ENCODE measurements at regions not wholly inside any gene's neighbourhood (a gene's known extent, or its start where the extent isn't known, plus 50 kb on each side); places are given as distances from the start of the nearest gene placed in this dataset.

- Histone ChIP-seq H3K9me3 (no peaks in the 10 kb centered on the region), H3K4me1 (no peaks in the 10 kb centered on the region), H3K4me3 (no peak overlapping the region), H3K27ac (replicated peaks in 1 of 4) (no peak overlapping the region), H3K27me3 (no peaks in the 10 kb centered on the region), H3K36me3 (no peaks in the 10 kb centered on the region)
- TF ChIP-seq POLR2AphosphoS5 (IDR thresholded peaks at IDR 0.05), result no peak
- no peak for TF ChIP-seq POLR2A (IDR thresholded peaks at IDR 0.05; ENCODE audit: low read depth)
- TF ChIP-seq EP300 (IDR thresholded peaks at IDR 0.05), result no peak
- no peak for TF ChIP-seq CTCF (IDR thresholded peaks at IDR 0.05)
- DNase-seq (ENCODE audit: extremely low spot score), result peak; percentile 70
- WGBS, result 50% methylated on average over 6 of the region's 6 CpGs
- intact Hi-C loops (cut with DNase I), result no loop called here
Measured at GRCh38 chr18:5746844-5747243, 148.5 kb downstream of the TMEM200C start.

GRCh38 chr18:5744659-5745058 lies 150.7 kb downstream of the TMEM200C start:
- no peaks in the 10 kb centered on the region for H3K27me3 ChIP-seq
- peak; percentile 72 for DNase-seq (ENCODE audit: extremely low spot score)
- no peaks in the 10 kb centered on the region for H3K4me1 ChIP-seq
- 70% methylated on average over 3 of the region's 3 CpGs for WGBS
- no peak overlapping the region for H3K4me3 ChIP-seq
- no peaks in the 10 kb centered on the region for H3K36me3 ChIP-seq
- no peaks in the 10 kb centered on the region for H3K9me3 ChIP-seq
- no peak overlapping the region for H3K27ac ChIP-seq (replicated peaks in 1 of 4)
- TF ChIP-seq POLR2A (IDR thresholded peaks at IDR 0.05; ENCODE audit: low read depth) (no peak), CTCF (IDR thresholded peaks at IDR 0.05) (no peak), POLR2AphosphoS5 (IDR thresholded peaks at IDR 0.05) (no peak), EP300 (IDR thresholded peaks at IDR 0.05) (no peak)
- intact Hi-C loops (cut with DNase I), result no loop called here

GRCh38 chr18:5738526-5738925 lies 156.8 kb downstream of the TMEM200C start:
- TF ChIP-seq EP300 (IDR thresholded peaks at IDR 0.05) (no peak), POLR2A (IDR thresholded peaks at IDR 0.05; ENCODE audit: low read depth) (no peak), CTCF (IDR thresholded peaks at IDR 0.05) (no peak), POLR2AphosphoS5 (IDR thresholded peaks at IDR 0.05) (no peak)
- 52% methylated on average over 4 of the region's 4 CpGs for WGBS
- DNase-seq (ENCODE audit: extremely low spot score), result no peak

GRCh38 chr18:5732318-5732717 lies 163.0 kb downstream of the TMEM200C start:
- intact Hi-C loops (cut with DNase I), result no loop called here
- H3K9me3 ChIP-seq, result no peaks in the 10 kb centered on the region
- WGBS, result 92% methylated on average over 5 of the region's 7 CpGs
- H3K4me1 ChIP-seq, result no peaks in the 10 kb centered on the region
- H3K36me3 ChIP-seq, result no peaks in the 10 kb centered on the region
- DNase-seq (ENCODE audit: extremely low spot score), result no peak
- H3K4me3 ChIP-seq, result no peak overlapping the region
- peaks cover 0 to 10% (median under 1%) of the 10 kb centered on the region in 4 donors for H3K27me3 ChIP-seq
- TF ChIP-seq POLR2AphosphoS5 (IDR thresholded peaks at IDR 0.05) (no peak), POLR2A (IDR thresholded peaks at IDR 0.05; ENCODE audit: low read depth) (no peak), EP300 (IDR thresholded peaks at IDR 0.05) (no peak), CTCF (IDR thresholded peaks at IDR 0.05) (no peak)
- no peak overlapping the region for H3K27ac ChIP-seq (replicated peaks in 1 of 4)

More at GRCh38 chr18:5738526-5738925, 156.8 kb downstream of the TMEM200C start:
- Histone ChIP-seq H3K36me3 (no peaks in the 10 kb centered on the region), H3K27ac (replicated peaks in 1 of 4) (no peak overlapping the region), H3K4me3 (no peak overlapping the region), H3K27me3 (peaks cover 0 to 3% (median under 1%) of the 10 kb centered on the region in 4 donors), H3K4me1 (no peaks in the 10 kb centered on the region), H3K9me3 (no peaks in the 10 kb centered on the region)
- intact Hi-C loops (cut with DNase I), result no loop called here

Measured in esophagus muscularis mucosa (tissue), 4 donors.